ENCODE measurements at regions not wholly inside any gene's neighbourhood (a gene's known extent, or its start where the extent isn't known, plus 50 kb on each side); places are given as distances from the start of the nearest gene placed in this dataset.

GRCh38 chr7:86202833-86203232 lies 440.9 kb upstream of the GRM3 start:
- no peak for TF ChIP-seq EZH2phosphoT487 (IDR thresholded peaks at IDR 0.05; ENCODE audit: borderline replicate concordance, low read length)
- no peak for TF ChIP-seq CTCF (IDR thresholded peaks at IDR 0.05; ENCODE audit: low read depth, low read length, poor library complexity, severe bottlenecking)
